AG08396 (cell line): ENCODE measurements at regions not wholly inside any gene's neighbourhood (a gene's known extent, or its start where the extent isn't known, plus 50 kb on each side); places are given as distances from the start of the nearest gene placed in this dataset.
A peak's percentile ranks its signal among the peaks of the same experiment; 100 is the strongest.

Source experiments
- DNase-seq: peaks from one replicate; pipeline ENCODE4 v3.0.0; 2012; ENCODE audit warnings: low spot score, mixed read lengths

GRCh38 chr3:43950775-43951174 lies 260.0 kb downstream of the ABHD5 start:
- no peak for DNase-seq

GRCh38 chr3:43951813-43952212 lies 261.1 kb downstream of the ABHD5 start:
- no peak for DNase-seq

GRCh38 chr3:43953380-43953779 lies 262.6 kb downstream of the ABHD5 start:
- no peak for DNase-seq

- DNase-seq: peak; percentile 36
Measured at GRCh38 chr3:43953814-43954692, 263.3 kb downstream of the ABHD5 start.

GRCh38 chr3:43956945-43957344 lies 266.2 kb downstream of the ABHD5 start:
- DNase-seq: no peak

GRCh38 chr3:43957553-43957952 lies 266.8 kb downstream of the ABHD5 start:
- no peak for DNase-seq

GRCh38 chr3:43958005-43958770 lies 267.4 kb downstream of the ABHD5 start:
- no peak for DNase-seq

- DNase-seq: no peak
Measured at GRCh38 chr3:43958973-43959372, 268.2 kb downstream of the ABHD5 start.

- DNase-seq: no peak
Measured at GRCh38 chr3:43959498-43960447, 269.0 kb downstream of the ABHD5 start.

- DNase-seq: no peak
Measured at GRCh38 chr3:43960448-43960840, 269.7 kb downstream of the ABHD5 start.

GRCh38 chr3:43962043-43962442 lies 271.3 kb downstream of the ABHD5 start:
- DNase-seq: no peak

- DNase-seq: no peak
Measured at GRCh38 chr3:43963208-43963607, 272.5 kb downstream of the ABHD5 start.

GRCh38 chr3:43964640-43965039 lies 273.9 kb downstream of the ABHD5 start:
- DNase-seq: no peak

- no peak for DNase-seq
Measured at GRCh38 chr3:43965656-43966055, 274.9 kb downstream of the ABHD5 start.

- no peak for DNase-seq
Measured at GRCh38 chr3:43966126-43966525, 275.4 kb downstream of the ABHD5 start.

- no peak for DNase-seq
Measured at GRCh38 chr3:43966530-43966929, 275.2 kb upstream of the TOPAZ1 start.

- no peak for DNase-seq
Measured at GRCh38 chr3:43968465-43968864, 273.2 kb upstream of the TOPAZ1 start.

- no peak for DNase-seq
Measured at GRCh38 chr3:43969944-43970343, 271.7 kb upstream of the TOPAZ1 start.

GRCh38 chr3:43970351-43970750 lies 271.3 kb upstream of the TOPAZ1 start:
- DNase-seq: no peak

GRCh38 chr3:43970920-43971319 lies 270.8 kb upstream of the TOPAZ1 start:
- DNase-seq: no peak

GRCh38 chr3:43971486-43971885 lies 270.2 kb upstream of the TOPAZ1 start:
- DNase-seq: no peak

GRCh38 chr3:43978708-43979107 lies 263.0 kb upstream of the TOPAZ1 start:
- DNase-seq: no peak
